Middle frontal gyrus (tissue), 1 donor: ENCODE measurements at regions not wholly inside any gene's neighbourhood (a gene's known extent, or its start where the extent isn't known, plus 50 kb on each side); places are given as distances from the start of the nearest gene placed in this dataset.

Source experiments
- DNase-seq: peaks from one replicate; pipeline ENCODE4 v3.0.0-alpha.2; 2015; ENCODE audit warnings: low spot score; ENCODE audit errors: extremely low spot score

DNA sequence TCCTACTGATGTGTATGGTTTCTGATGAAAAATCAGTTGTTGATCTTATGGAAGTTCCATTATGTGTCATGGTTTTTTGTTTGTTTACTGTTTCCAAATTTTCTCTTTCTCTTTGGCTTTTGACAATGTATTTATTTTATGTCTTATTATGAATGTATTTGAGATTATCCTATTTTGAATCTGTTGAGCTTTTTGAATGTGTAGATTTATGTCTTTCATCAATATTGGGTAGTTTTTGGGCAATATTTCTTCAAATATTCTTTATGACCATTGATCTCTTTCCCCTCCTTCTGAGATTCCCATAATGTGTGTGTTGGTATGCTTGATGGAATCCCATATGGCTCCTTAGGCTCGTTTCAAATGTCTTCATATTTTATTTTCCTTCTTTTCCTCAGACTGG, 80.5 kb upstream of the FAM47C start:
- no peak for DNase-seq

DNA sequence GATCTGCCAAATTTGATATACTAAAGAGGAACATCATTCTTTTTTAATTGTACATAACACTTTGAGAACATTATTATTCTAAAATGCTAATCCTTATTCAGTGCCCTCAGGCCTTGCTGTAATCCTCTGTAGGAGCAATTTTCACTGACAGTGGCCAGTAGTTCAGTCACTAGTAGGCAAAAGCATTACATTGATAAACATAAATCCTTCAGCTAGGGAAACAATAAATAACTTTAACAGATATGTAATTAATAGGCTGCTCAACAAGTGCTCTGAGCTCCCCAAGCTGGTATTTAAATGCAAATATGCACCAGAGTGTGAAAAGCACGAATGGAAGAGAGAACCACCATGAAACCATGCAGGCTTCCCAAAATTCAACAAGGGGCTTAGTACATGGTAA, 77.7 kb upstream of the FAM47C start:
- no peak for DNase-seq

DNA sequence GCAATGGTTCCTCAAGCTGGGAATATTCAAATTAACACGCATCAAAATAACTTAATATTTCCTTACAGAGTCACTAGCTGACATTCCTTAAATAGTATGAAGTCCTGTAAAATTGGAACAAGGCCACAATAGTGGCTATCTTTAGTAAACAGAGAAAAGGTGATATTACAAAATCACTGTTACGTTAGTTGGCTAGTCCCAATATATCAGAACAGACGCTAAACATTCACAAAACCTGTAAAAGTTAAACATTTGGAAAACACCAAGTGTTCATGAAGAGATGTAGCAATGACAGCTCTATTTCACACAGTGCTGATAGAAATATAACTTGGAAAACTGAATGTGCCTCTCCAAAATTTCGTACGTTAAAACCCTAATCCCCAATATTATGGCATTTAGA, 61.0 kb upstream of the FAM47C start:
- no peak for DNase-seq

DNA sequence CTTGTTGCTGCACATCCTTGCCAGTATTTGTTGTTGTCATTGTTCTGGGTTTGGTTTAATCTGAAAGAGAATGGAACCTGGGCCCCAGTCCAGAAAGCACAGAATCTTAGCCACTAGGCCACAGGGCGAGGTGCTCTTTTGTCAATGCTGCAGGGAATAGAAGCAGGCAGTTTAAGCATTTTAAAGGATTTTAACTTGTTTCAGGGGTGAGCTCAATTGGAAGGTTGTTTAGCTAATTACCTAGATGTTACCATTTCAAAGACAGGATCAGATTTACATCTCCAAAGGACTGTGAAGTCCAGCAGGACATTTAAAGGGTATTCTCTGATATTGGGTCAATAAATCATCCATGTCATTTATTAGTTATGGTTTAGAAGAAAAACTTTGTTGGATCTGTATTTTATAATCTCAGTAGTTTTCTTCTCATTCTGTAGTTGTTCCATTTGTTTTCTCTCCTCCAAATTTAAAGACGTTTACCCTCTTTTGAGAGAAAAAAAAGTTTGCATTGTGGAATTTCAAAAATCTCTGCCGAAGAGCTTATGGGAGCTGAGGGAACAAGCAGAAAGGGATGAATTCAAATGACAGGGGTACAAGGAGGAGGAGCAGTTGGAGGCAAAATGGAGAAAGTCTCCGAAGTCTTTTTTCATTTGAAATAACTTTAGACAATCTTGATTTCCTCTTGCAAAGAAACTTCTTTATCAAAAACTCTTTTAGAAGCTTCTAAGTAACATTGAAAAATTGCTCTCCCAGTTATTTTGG, 57.5 kb upstream of the FAM47C start:
- DNase-seq = no peak

DNA sequence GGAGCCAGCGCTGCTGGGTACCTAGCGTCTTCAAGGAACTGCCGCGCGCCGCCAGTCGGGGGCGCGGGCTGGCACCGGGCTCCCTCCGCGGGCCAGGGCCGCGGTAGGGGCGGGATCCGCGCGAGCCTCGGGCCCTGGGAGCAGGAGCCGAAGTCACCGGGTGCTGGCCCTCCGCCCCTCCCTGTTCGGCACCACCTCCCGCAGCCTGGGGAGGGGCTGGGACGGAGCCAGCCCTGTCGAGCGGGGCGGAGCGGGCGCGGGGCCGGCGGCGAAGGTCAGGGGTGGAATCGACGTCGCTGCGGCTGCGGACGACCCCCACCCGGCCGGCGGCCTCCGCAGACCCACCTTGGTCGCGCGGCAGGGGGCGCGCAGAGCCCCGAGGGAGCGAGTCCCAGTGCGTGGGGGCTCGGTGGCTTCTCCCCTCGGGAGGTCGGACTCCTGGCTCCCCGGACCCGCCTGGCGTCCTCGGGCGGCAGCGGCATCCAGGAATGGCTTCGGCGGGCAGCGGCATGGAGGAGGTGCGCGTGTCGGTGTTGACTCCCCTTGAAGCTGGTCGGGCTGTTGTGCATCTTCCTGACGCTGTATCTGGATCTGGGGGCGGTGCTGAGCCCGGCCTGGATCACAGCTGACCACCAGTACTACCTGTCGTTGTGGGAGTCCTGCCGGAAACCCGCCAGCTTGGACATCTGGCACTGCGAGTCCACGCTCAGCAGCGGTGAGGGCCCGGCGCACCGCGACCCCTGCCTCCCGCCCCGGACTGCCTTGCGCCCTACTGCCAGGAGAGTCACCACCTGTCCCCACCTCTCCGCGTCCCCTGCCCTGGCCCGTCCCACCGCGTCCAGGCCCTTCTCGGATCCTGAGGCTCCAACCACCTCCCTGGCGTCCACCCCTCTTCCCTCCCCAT, 50.5 kb upstream of the FAM47C start:
- DNase-seq = no peak
